HG02571 (cell line): ENCODE measurements at regions not wholly inside any gene's neighbourhood (a gene's known extent, or its start where the extent isn't known, plus 50 kb on each side); places are given as distances from the start of the nearest gene placed in this dataset.
"Not testable (repeated sequence)": the region's sequence is repeated elsewhere in the genome, so short reads cannot be mapped to it uniquely, and the experiment has no call there.

Experiments
- ATAC-seq: cut with Tn5 transposase; IDR thresholded peaks from one replicate; pipeline ENCODE4 v1.9.1; 2021; ENCODE audit warnings: mild to moderate bottlenecking, moderate library complexity; ENCODE audit not compliant: unreplicated experiment

DNA sequence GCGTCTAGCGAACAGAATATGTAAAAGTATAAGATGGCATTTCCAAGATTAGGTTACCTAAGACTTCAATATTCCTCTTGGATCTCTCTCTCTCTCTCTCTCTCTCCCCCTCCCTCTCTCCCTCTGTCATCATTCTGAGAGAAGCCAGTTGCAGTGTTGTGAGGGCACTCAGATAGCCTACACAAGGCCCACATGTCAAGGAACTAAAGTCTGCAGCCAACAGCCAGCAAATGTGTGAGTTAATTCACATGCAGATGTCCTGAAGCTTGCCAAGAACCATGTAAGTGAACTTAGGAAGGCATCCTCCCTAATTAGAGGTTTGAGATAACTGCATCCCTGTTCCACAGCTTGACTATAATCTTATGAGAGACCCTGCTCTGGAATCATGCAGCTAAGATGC is 822.9 kb upstream of the PRR20A start:
- no peak for ATAC-seq

DNA sequence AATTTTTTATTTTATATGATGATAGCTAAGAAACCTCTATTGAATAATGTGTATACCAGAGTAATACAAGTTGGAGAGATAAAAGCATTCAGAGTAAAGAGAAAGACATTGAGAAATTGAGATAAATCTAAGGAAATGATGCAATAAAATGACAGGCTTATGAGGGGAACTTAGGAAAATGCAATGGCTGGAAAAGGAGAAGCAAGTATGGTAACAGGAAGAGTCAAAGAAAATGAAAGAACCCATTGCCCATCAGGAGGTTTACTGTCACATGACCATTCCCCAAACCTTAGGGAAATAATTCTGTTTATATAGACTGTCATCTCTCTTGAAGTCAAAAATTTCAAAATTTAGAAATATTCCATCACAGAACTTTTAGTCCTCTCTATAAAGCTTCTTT is 808.0 kb upstream of the PRR20A start:
- no peak for ATAC-seq

DNA sequence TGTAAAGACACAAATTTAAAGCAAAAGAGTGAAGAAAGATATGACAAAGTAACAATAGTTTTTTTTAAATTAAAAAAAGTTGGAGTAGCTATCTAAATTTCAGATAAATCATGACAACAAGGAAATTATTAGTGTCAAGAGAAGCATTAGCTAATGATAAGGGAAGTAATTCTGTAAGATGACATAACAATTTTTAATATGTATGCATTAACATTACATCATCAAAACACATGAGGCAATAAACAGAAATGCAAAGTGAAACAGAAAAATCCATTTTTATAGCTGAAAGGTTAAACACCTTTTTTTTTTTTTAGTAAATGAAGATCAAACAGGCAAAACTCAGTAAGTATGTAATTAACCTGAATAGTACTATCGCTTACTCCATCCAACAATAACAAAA is 804.9 kb upstream of the PRR20A start:
- no peak for ATAC-seq

- ATAC-seq = no peak
Measured at GRCh38 chr13:56338421-56338820, 802.3 kb upstream of the PRR20A start.

DNA sequence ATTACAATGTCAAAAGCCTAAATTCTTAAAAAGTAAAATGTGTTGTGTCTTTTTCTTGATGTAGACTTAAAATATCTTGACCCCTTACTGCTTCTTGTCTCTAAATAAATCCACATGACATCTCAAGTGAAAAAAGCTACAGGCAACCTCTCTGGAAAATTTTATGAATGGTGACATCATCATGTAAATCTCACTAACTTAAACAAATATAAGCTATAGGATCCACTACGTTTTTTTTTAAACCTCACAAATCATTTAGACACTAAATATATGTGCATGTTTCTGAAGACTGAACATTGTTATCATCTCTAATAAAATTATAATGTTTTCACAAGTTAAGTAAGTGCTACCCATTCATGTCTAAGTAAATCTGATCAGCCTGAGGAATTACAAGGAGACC is 793.7 kb upstream of the PRR20A start:
- ATAC-seq = no peak

GRCh38 chr13:56349866-56350265 is 790.9 kb upstream of the PRR20A start:
- no peak for ATAC-seq

DNA sequence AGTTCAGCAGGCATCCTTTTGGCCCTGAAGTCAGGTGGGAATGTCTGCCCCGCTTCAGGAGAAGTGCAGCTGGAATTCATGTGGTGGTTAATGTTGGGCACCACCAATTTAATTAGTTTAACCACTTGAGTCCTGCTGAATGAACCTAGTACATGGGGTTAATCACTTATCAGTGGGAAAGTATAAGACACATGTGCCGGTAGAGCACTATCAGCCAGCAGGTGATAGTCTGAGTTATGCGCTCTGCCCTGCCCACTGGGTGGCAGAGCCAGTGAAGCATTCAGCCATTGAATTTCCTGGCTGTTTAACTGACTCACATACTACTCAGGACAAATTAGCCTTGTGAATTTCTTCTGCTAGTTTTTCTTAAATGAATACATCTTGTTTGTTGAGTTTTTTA is 789.7 kb upstream of the PRR20A start:
- ATAC-seq = no peak

DNA sequence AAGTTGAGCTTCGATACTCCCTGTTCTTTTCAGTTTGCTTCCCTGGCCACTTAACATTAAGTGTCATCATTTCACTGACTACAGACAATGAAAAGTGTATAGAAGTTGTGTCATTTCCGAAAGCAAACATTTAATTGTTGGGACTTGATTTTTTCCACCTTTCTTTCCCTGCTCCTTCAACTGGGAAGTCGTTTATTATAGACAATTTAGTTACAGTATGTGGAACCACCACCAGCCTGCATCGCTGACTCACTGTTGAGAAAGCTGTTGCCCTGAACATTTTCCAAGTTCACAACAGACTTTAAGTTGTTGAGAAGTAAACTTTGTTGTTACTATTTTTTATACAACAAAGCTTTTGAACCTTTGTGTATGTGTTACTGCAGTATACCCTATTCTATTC is 788.4 kb upstream of the PRR20A start:
- no peak for ATAC-seq

DNA sequence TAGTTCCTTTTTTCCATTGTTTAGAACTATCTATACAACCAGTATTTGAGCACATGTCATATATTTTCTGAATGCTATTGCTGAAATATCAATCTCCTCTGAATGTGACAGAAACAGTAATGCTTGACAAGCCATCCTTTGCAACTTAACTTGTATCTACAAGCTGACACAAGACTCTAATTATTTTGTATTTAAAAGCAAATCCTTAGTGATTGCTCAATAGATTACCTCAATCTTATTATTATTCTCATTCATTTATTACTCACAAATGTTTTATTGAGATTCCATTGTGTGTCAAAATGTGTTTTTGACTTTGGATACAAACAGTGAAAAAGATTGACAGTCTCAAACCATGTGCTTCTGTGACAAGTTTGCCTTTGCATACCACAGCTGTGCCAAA is 787.8 kb upstream of the PRR20A start:
- no peak for ATAC-seq

DNA sequence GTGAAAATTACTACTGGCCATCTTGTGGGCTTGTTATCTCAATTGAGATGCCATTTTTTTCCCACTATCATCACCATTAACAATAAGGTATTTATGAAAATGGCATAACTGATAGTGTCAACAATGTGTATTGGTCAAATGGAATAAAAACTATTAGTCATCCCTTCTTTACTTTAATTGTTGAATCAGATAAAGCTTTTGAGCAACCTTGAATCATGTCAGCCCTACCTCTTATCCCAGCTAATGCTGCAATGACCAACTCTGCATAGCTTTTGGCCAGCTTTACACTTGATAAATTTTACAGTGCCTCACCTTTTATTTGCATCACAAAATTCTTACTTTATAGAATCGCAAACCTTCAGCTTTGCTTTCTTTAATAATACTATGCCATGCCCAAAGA is 784.0 kb upstream of the PRR20A start:
- no peak for ATAC-seq

DNA sequence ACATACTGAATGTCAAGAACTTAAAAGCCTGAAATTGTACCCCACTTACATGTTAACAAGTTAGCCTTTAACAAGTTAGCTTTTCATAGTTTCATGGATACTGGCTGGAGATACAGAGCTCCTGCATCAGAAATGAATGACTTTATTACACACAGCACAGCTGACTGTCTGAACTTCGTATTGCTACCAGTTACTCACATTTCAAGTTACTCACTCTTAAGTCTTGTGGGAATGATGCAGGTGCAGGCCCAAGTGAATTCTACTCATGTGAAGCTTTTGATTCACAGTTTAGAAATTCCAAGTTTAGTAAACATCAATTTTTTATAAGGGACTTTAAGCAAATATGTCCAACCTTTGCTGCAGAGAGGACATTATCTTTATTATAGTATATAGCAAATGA is 762.2 kb upstream of the PRR20A start:
- no peak for ATAC-seq

DNA sequence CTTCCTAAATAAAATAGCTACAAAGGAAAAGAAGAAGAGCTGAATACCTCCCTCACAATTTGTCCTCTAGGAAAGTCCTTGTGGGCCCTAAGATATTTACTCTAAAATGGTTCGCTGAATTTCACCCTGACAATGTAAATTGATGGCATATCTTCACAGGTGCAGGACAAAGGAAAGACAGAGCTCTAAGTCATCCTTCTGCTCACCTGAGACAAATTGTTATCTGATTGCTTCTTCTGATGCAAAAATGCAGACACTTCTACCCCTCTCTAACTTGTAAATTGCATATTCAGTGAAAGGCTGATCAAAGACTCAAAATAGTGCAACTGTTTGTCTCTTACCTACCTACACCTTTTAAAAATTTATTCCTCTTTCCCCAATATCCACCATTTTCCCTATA is 747.2 kb upstream of the PRR20A start:
- ATAC-seq = no peak

DNA sequence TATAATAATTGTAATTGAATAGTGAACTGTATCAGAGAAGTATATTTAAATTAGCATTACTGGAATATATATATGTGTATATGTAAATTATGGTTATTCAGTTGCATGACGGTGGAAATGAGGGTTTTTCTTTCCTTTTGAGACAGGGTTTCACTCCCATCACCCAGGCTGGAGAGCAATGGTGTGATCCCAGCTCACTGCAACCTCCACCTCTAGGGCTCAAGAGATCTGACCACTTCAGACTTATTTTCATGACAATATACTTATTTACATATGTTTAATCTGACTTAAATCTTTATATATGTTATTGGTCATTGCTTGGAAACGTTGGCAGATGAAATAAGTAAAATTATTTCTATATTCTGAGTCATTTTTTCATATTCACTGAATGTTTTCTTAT is 744.4 kb upstream of the PRR20A start:
- no peak for ATAC-seq

DNA sequence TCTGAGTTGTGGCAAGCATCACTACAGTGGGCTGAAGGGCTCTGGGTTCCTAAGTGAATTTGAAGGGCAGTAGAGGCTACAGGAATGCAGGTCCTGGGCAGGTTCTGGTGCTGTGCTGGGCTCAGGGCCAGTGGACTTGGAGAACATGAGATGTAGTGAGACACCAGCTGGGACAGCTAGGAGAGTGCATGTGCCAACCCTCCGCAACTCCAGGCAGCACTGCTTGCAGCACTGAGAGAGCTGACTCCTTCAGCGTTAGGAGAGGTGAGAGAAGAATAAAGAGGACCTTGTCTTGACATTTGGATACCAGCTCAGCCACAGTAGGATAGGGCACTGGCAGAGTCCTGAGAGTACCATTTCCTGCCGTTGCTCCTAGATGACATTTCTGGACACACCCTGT is 739.9 kb upstream of the PRR20A start:
- no peak for ATAC-seq

DNA sequence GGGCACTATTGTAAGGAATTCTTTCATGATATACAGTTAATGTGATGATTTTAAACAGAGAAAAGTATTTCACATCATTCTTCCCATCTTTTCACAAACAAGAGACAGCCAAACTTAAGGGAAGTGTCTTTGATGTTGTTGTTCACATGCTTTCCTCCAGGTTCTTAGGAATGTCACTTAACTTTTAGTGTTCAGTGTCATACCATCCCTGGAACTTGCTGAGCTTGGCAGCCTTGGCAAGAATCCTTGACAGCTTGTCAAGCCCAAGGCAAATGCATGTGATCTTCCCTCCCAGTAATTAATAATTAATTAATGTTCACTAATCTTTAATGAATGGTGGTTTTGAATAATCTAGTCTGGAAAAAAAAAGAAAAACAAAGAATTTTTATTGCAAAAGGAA is 727.9 kb upstream of the PRR20A start:
- no peak for ATAC-seq

GRCh38 chr13:56424246-56424645 is 716.5 kb upstream of the PRR20A start:
- ATAC-seq = no peak

- ATAC-seq = no peak
Measured at GRCh38 chr13:56457535-56458190, 683.1 kb upstream of the PRR20A start.

DNA sequence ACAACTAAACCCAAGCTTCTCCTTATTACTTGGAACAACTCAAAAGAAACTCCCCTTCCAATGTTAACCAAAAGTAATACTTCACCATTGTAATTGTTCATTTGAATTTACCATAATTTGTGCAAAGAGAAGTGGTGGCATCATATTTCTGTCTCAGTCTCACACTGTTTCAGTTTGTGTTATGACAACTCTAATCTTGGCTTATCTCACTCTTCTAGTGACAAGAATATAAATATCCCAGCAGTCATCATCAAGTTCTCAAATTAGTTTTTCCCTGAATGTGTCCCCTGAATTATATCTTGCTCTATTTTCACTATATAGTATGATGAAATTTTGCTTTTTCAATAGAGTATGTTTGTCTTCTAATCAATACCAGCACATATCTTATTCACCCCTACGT is 681.4 kb upstream of the PRR20A start:
- ATAC-seq = no peak

DNA sequence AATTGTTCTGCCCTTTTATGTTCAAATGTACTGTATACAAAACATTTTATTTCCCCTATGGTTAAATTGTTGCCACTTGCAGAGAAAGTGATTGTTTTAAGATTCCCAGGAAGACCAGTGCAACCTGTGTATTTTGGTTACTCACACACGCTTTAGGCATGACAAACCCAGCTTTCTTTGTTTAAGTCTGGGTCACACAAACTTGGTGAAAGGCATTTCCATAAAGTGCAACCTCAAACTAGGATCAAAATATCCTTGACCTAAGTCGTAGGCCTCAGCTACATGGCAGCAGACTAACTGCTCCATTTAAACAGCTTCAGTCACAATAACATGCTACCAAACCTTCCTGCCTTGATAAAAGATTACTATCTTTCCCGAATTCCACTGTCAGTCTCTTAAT is 639.0 kb upstream of the PRR20A start:
- ATAC-seq = no peak

- no peak for ATAC-seq
Measured at GRCh38 chr13:56510836-56511235, 629.9 kb upstream of the PRR20A start.

DNA sequence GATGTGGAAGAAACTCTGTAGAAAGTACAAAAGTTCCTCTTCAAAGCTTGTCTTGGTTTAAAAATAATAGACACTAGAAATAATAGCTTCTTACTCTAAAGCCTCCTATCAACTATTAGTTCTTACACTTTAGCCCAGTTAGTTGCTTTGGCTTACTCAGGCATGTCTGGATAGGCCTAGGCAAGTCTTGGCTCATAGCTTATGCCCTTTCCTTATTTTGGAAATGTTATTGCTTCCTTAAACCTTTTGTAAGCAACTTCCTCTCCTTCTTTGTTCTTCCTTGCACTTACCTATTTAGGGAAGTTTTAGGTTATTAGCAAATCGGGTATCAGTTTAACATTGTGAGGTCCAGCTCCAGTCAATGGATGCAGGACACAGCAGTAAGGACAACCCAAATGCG is 628.4 kb upstream of the PRR20A start:
- not testable (repeated sequence) for ATAC-seq

DNA sequence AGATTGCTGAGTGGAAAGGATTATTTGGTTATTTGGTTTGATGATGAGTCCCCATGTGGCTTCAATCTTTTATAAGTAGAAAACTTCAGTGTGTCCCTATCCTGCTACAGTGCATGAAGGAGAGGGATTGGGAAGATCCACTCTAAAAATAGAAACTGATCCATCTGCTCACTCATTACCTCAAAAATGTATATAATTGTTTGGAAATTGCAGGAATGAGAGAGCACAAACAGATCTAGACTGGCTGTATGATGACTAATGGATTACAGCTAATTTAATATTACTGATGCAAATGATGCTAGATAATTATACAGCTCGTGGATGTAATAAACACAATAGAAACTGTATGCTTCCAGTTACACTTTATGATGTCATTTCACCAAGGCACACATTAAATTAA is 625.3 kb upstream of the PRR20A start:
- no peak for ATAC-seq

DNA sequence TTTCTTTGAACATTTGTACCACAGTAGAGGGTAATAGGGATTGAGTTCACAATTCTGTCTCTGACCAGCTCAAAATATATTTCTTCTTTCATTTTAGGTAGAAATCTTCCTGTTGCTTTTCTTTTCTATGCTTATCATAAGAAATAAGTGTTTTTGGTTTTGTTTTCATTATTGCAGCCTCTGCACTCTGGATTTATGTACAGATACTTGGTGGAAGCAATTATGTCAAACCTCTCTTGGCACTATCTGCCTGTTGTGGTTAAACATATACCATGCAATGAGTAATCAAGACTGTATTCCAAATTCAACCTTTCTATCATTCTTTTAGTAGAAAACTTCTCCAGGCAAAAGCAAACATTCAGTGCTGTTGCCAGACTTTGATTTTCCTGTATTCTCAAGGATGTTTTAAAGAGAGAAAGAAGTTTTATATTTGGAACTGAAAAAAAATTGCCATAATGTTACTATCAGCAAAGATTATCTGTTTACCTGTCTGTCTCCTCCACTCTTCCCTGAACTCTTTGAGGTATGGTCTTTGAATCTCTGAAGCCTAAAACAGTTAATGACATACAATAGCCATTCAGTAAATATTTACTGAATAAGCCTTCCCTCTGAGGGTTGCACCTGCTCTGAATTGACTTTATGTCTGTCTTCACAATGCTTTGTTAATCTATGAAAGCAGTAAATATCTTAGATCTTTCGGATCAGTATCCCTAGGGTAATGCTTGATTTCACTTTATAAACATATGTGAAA is 612.5 kb upstream of the PRR20A start:
- no peak for ATAC-seq
